T-helper 1 cell treated with Interleukin-12 subunit alpha and Interleukin-12 subunit beta and Interleukin-4 antibody, amounts not matched to agents 30 μg/mL and 1 μg/mL, for 36 hours (primary cell): ENCODE measurements at regions not wholly inside any gene's neighbourhood (a gene's known extent, or its start where the extent isn't known, plus 50 kb on each side); places are given as distances from the start of the nearest gene placed in this dataset.

Experiments used
- H3K27ac Mint-ChIP-seq: one replicate; pipeline ENCODE4 v1.8.0; 2021; ENCODE audit warnings: mild to moderate bottlenecking, mixed read lengths
- H3K27me3 Mint-ChIP-seq: one replicate; pipeline ENCODE4 v1.8.0; 2021; ENCODE audit warnings: low read depth, mixed read lengths
- H3K36me3 Mint-ChIP-seq: one replicate; pipeline ENCODE4 v1.8.0; 2021; ENCODE audit warnings: low read depth, mixed read lengths
- H3K4me1 Mint-ChIP-seq: one replicate; pipeline ENCODE4 v1.8.0; 2021; ENCODE audit warnings: low read depth, mixed read lengths
- H3K4me3 Mint-ChIP-seq: one replicate; pipeline ENCODE4 v1.8.0; 2021; ENCODE audit warnings: mild to moderate bottlenecking, moderate library complexity, mixed read lengths
- H3K9me3 Mint-ChIP-seq: one replicate; pipeline ENCODE4 v1.8.0; 2021; ENCODE audit warnings: mixed read lengths

DNA sequence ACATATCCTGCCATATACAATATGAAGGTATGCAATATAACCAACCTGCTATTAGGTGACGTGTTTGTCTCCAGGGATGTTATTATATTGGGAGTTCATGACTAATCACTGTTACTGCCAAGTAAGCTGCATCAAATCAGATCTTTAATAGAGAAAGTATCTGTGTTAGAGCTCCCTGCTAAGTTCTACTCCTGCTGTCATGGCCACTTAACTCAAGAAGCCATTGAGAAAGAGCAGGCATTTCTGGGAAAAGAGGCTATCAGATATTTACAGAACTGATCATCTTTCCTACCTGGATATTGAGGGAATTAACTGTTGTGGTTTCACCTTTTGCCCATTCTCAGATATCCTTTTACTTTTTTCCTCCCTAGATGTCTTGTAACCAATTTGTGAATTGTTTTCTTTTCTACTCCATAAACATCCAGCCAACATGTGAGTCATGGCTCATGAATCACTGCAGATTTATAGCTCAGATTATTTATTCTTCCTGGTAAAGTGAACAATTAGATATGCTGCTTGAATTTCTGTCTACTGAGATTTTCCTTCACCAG lies 634.8 kb upstream of the FAM174A start:
- H3K27me3 Mint-ChIP-seq = no peaks in the 10 kb centered on the region
- H3K36me3 Mint-ChIP-seq = no peaks in the 10 kb centered on the region
- H3K4me1 Mint-ChIP-seq = no peaks in the 10 kb centered on the region
- no peak overlapping the region for H3K4me3 Mint-ChIP-seq
- H3K27ac Mint-ChIP-seq = no peak overlapping the region
- H3K9me3 Mint-ChIP-seq = peaks cover 3% of the 10 kb centered on the region

GRCh38 chr5:99879791-99880511 lies 655.2 kb upstream of the FAM174A start:
- Mint-ChIP-seq H3K36me3 (no peaks in the 10 kb centered on the region), H3K27me3 (no peaks in the 10 kb centered on the region), H3K4me3 (no peak overlapping the region), H3K4me1 (no peaks in the 10 kb centered on the region), H3K9me3 (no peaks in the 10 kb centered on the region), H3K27ac (no peak overlapping the region)

- H3K4me1 Mint-ChIP-seq = no peaks in the 10 kb centered on the region
- no peaks in the 10 kb centered on the region for H3K36me3 Mint-ChIP-seq
- no peaks in the 10 kb centered on the region for H3K9me3 Mint-ChIP-seq
- H3K27me3 Mint-ChIP-seq = no peaks in the 10 kb centered on the region
- no peak overlapping the region for H3K27ac Mint-ChIP-seq
- no peak overlapping the region for H3K4me3 Mint-ChIP-seq
Measured at GRCh38 chr5:99878830-99879229, 656.3 kb upstream of the FAM174A start.

- Mint-ChIP-seq H3K36me3 (no peaks in the 10 kb centered on the region), H3K4me1 (no peaks in the 10 kb centered on the region), H3K27me3 (no peaks in the 10 kb centered on the region), H3K27ac (no peak overlapping the region), H3K4me3 (no peak overlapping the region), H3K9me3 (peaks cover 11% of the 10 kb centered on the region)
Measured at GRCh38 chr5:99866740-99867139, 668.4 kb upstream of the FAM174A start.

- no peaks in the 10 kb centered on the region for H3K27me3 Mint-ChIP-seq
- H3K36me3 Mint-ChIP-seq = no peaks in the 10 kb centered on the region
- H3K27ac Mint-ChIP-seq = no peak overlapping the region
- H3K4me1 Mint-ChIP-seq = no peaks in the 10 kb centered on the region
- peaks cover 10% of the 10 kb centered on the region for H3K9me3 Mint-ChIP-seq
- no peak overlapping the region for H3K4me3 Mint-ChIP-seq
Measured at GRCh38 chr5:99865159-99865558, 670.0 kb upstream of the FAM174A start.

- H3K4me3 Mint-ChIP-seq = no peak overlapping the region
- no peaks in the 10 kb centered on the region for H3K4me1 Mint-ChIP-seq
- H3K9me3 Mint-ChIP-seq = no peaks in the 10 kb centered on the region
- no peak overlapping the region for H3K27ac Mint-ChIP-seq
- no peaks in the 10 kb centered on the region for H3K27me3 Mint-ChIP-seq
- H3K36me3 Mint-ChIP-seq = no peaks in the 10 kb centered on the region
Measured at GRCh38 chr5:99835791-99836190, 699.4 kb upstream of the FAM174A start.

GRCh38 chr5:99827136-99827535 lies 708.0 kb upstream of the FAM174A start:
- H3K4me3 Mint-ChIP-seq = no peak overlapping the region
- H3K27me3 Mint-ChIP-seq = no peaks in the 10 kb centered on the region
- H3K4me1 Mint-ChIP-seq = no peaks in the 10 kb centered on the region
- H3K9me3 Mint-ChIP-seq = no peaks in the 10 kb centered on the region
- H3K36me3 Mint-ChIP-seq = no peaks in the 10 kb centered on the region
- H3K27ac Mint-ChIP-seq = no peak overlapping the region

DNA sequence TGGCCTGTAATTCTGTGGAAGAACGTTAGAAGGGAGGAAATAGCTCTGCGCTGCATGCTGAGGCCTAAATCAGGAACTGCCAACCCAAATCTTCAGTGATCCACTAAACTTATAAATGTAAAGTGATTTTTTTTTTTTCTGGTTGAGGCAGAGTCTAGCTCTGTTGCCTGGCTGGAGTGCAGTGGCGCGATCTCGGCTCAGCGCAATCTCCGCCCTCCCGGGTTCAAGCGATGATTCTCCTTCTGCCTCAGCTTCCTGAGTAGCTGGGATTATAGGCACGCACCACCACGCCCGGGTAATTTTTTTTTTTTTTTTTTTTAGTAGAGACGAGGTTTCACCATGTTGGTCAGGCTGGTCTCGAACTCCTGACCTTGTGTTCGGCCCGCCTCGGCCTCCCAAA lies 717.4 kb upstream of the FAM174A start:
- Mint-ChIP-seq H3K4me3 (no peak overlapping the region), H3K36me3 (no peaks in the 10 kb centered on the region), H3K27me3 (no peaks in the 10 kb centered on the region), H3K9me3 (no peaks in the 10 kb centered on the region), H3K27ac (no peak overlapping the region), H3K4me1 (no peaks in the 10 kb centered on the region)

DNA sequence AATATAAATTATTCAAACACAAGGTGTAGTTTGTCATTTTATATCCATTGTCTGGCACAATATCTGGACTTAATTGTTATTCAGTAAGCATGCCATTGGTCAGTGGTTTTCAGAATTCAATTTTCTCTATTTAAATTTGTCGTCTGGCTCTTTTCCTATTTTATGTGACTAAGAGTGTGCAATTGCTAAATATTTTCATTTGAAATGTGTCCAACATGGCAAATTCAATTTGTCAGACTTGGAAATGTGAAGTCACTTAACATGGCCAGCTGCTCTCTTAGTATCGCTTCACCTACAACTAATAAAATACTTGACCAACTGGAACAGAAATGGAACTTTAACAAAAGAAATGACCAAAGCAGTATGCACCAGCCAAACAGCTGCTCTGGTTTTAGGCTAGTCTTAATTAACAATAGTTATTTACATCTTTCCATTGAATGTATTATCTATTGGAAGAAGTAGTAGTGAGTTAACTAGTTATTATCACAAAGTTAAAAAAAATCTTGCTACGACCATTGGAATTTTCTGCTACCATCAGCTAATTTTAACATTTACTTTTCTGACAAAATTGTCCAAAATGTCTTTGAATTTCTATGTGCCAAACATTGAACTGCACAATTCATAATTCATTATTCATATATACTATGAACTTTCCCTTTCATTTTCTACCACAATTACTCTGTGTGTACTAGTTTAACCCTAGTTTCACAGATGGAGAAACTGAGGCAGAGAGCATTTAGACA lies 720.7 kb upstream of the FAM174A start:
- no peaks in the 10 kb centered on the region for H3K9me3 Mint-ChIP-seq
- no peak overlapping the region for H3K27ac Mint-ChIP-seq
- no peak overlapping the region for H3K4me3 Mint-ChIP-seq
- no peaks in the 10 kb centered on the region for H3K4me1 Mint-ChIP-seq
- no peaks in the 10 kb centered on the region for H3K36me3 Mint-ChIP-seq
- no peaks in the 10 kb centered on the region for H3K27me3 Mint-ChIP-seq

DNA sequence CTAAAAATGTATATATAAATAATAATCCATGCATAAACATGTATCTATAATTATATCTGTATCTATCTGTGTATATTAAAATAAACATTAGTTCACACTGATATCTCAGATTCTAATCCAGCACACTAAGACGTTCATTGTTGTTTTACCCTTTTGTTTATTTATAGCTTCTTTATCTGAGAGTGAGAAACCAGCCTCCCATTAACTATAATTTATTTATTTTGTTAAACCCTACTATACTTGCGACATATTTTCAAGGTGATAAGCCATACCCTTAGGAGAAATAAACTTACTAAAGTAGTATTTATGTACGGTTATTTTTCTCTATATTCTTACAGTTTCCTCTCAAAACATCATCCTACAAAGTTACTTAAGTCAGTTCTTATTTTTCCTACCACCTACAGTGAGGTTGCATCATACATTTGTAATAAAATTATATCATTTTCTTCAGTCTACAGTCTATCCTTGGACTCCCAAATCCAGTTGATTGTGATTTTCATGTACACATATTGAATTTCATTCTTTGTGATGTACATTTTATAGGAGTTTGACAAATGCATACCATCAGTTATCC lies 726.4 kb upstream of the FAM174A start:
- no peak overlapping the region for H3K4me3 Mint-ChIP-seq
- no peaks in the 10 kb centered on the region for H3K36me3 Mint-ChIP-seq
- no peaks in the 10 kb centered on the region for H3K27me3 Mint-ChIP-seq
- no peaks in the 10 kb centered on the region for H3K9me3 Mint-ChIP-seq
- H3K4me1 Mint-ChIP-seq = no peaks in the 10 kb centered on the region
- no peak overlapping the region for H3K27ac Mint-ChIP-seq

DNA sequence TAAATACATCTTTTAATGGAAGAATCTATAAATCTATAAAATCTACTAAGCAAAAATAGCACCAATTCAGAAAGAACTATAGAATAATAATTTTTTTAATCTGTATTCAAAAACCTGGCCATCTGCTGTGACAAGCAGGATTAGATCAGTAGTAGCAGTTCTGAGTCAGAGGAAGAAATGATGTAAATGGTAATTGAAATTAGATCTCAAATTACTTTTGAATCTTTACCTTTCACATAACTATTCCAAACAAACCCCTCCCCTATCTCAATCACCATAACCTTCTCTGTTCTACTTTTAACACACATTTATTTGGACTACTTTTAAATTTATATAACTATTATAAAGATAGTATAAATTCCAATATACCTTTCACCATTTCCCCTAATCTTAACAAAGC lies 727.8 kb upstream of the FAM174A start:
- H3K27ac Mint-ChIP-seq = no peak overlapping the region
- H3K4me3 Mint-ChIP-seq = no peak overlapping the region
- H3K36me3 Mint-ChIP-seq = no peaks in the 10 kb centered on the region
- no peaks in the 10 kb centered on the region for H3K27me3 Mint-ChIP-seq
- H3K9me3 Mint-ChIP-seq = no peaks in the 10 kb centered on the region
- H3K4me1 Mint-ChIP-seq = no peaks in the 10 kb centered on the region

GRCh38 chr5:99795031-99795430 lies 740.1 kb upstream of the FAM174A start:
- Mint-ChIP-seq H3K36me3 (no peaks in the 10 kb centered on the region), H3K4me3 (no peak overlapping the region), H3K27ac (no peak overlapping the region), H3K9me3 (no peaks in the 10 kb centered on the region), H3K27me3 (no peaks in the 10 kb centered on the region), H3K4me1 (no peaks in the 10 kb centered on the region)

DNA sequence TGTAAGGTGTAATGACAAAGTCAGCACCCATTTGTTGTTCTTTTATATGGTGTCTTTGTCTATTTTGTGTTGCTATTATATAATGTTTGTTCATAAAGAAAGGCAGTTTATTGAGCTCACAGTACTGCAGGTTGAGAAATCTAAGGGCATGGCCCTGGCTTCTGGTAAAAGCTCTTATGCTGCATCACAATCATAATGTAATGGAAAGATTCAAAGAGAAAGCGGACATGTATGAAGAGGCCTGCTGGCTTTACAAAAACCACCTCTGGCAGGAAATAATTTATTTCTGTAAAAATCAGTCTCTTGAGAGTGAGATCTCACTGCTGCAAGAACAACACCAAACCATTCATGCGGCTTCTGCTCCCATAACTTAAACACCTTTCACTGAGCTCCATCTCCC lies 746.7 kb upstream of the FAM174A start:
- Mint-ChIP-seq H3K4me3 (no peak overlapping the region), H3K36me3 (no peaks in the 10 kb centered on the region), H3K9me3 (no peaks in the 10 kb centered on the region), H3K27me3 (no peaks in the 10 kb centered on the region), H3K27ac (no peak overlapping the region), H3K4me1 (no peaks in the 10 kb centered on the region)

DNA sequence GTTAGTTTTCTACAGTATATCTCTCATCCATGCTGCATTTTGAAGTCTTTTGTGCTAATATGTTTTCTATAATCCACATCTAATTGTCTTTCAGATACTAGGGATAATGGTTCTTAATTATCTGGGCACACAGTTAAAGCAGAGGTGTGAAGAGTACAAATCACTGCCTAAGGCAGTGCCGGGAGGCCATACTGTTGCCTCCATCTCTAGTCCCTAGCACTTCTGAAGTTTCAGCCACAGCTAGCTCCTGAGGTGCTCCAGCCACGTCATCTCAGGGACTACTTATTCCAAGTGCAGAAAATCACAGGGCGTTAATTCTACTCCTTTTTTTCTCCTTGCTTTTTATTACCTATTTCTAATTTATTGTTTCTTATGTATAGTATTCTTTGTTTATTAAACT lies 760.0 kb upstream of the FAM174A start:
- no peak overlapping the region for H3K4me3 Mint-ChIP-seq
- no peaks in the 10 kb centered on the region for H3K36me3 Mint-ChIP-seq
- H3K4me1 Mint-ChIP-seq = no peaks in the 10 kb centered on the region
- no peaks in the 10 kb centered on the region for H3K27me3 Mint-ChIP-seq
- no peaks in the 10 kb centered on the region for H3K9me3 Mint-ChIP-seq
- no peak overlapping the region for H3K27ac Mint-ChIP-seq

DNA sequence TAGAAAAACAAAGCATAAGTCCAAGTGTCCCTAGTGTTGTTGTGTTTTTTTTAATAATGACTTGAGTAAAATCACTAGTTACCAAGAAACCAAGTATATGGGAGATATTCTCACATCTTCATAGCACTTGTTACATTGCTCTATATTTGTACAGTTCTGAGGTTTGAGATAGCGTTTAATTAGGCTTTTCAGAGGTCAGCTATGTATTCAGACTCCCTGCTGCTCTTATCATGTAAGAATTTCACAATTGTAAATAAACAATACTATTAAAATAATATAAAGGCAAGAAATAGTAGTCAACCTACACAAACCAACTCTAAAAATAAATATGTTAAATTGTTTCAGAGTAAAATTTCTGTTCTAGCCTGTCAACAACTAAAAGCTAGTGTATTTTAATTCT lies 761.9 kb upstream of the FAM174A start:
- no peak overlapping the region for H3K4me3 Mint-ChIP-seq
- no peaks in the 10 kb centered on the region for H3K36me3 Mint-ChIP-seq
- H3K4me1 Mint-ChIP-seq = no peaks in the 10 kb centered on the region
- H3K27me3 Mint-ChIP-seq = no peaks in the 10 kb centered on the region
- H3K27ac Mint-ChIP-seq = no peak overlapping the region
- no peaks in the 10 kb centered on the region for H3K9me3 Mint-ChIP-seq
